Heart left ventricle (tissue), 16 donors: ENCODE measurements at regions not wholly inside any gene's neighbourhood (a gene's known extent, or its start where the extent isn't known, plus 50 kb on each side); places are given as distances from the start of the nearest gene placed in this dataset.

ENCODE experiments used
- ATAC-seq, 4 donors: fragments of 200-7000 bp; cut with Tn5 transposase; one replicate each; pipeline ENCODE4 v1.9.1; 2020 to 2022; ENCODE audit warnings: moderate library complexity in 4 of 4, mild to moderate bottlenecking in 3 of 4, moderate number of reproducible peaks in 1 of 4
- DNase-seq, 5 donors: peaks; one replicate each; pipeline ENCODE4 v3.0.0-alpha.2; 2020
- H3K27ac ChIP-seq, 12 donors: fragments of 200-600 bp; sonication (generic) in 4 of 12; one replicate each; pipeline versions ENCODE4 v1.5.0 to v1.8.0; 2016 to 2022; ENCODE audit warnings: mild to moderate bottlenecking in 2 of 12
- H3K27me3 ChIP-seq, 9 donors: fragments of 200-600 bp; sonication (generic) in 2 of 9; one replicate each; pipeline versions ENCODE4 v1.5.1 to v1.8.0; 2016 to 2022; ENCODE audit warnings: mild to moderate bottlenecking in 3 of 9
- H3K36me3 ChIP-seq, 9 donors: fragments of 200-600 bp; sonication (generic) in 2 of 9; one replicate each; pipeline versions ENCODE4 v1.5.0 to v1.8.0; 2018 to 2022; ENCODE audit warnings: mild to moderate bottlenecking in 2 of 9
- H3K4me1 ChIP-seq, 12 donors: fragments of 200-600 bp; sonication (generic) in 4 of 12; one replicate each; pipeline versions ENCODE4 v1.5.0 to v1.8.0; 2016 to 2022; ENCODE audit warnings: mild to moderate bottlenecking in 3 of 12
- H3K4me3 ChIP-seq, 12 donors: fragments of 200-600 bp; sonication (generic) in 4 of 12; one replicate each; pipeline versions ENCODE4 v1.5.0 to v1.8.0; 2017 to 2022; ENCODE audit warnings: mild to moderate bottlenecking in 9 of 12, moderate library complexity in 4 of 12
- H3K9me3 ChIP-seq, 12 donors: fragments of 200-600 bp; sonication (generic) in 4 of 12; one replicate each; pipeline versions ENCODE4 v1.5.0 to v1.8.0; 2016 to 2022; ENCODE audit warnings: mild to moderate bottlenecking in 1 of 12
- POLR2A ChIP-seq, 2 donors: fragments of 450-650 bp; IDR thresholded peaks; one replicate each; pipeline ENCODE4 v1.6.1; 2017; ENCODE audit warnings: antibody characterized with exemption in 2 of 2, mild to moderate bottlenecking in 2 of 2, moderate library complexity in 2 of 2
- WGBS, 4 donors: extraction: QIAGEN DNeasy Blood & Tissue Kit in 2 of 4; methylation state at CpG; one replicate each; pipeline versions ENCODE4 v1.1.5 to v1.1.7; 2013 to 2018; 5-methylcytosine and 5-hydroxymethylcytosine counted together
- intact Hi-C, 10 donors: fragments of 100-400 bp; cut with DNase I; formaldehyde crosslinking; loops; one replicate each; pipeline versions ENCODE4 v1.11.1 to v1.14.2; 2022
- TF ChIP-seq, protein P1 (sequence below), 12 donors: fragments of 200-600 bp; sonication (generic) in 4 of 12; IDR thresholded peaks; one replicate each; pipeline versions ENCODE4 v1.5.0 to v1.8.0; 2018 to 2022; ENCODE audit warnings: antibody characterized with exemption in 12 of 12, mild to moderate bottlenecking in 5 of 12
- donor health status: ischemic (EF 13 %, LVEDD 7.1; RV severe dilation, severe dysfunction).
- donor health status: healthy with polysubstance abuse.
- donor health status: DM: no; HTN: yes; CAD: no.
- donor health status: DM: no; HTN: no; CAD: no.
- donor health status: ischemic (EF 25% LVEDD 6.9; RV normal size, moderate dysfunction).
- donor health status: ischemic (EF 25% LVEDD 5.7; RV mildly dilated, moderate dysfunction).
- donor health status: healthy.
- donor health status: DM: yes; HTN: yes; CAD: no.
- donor health status: ischemic (EF 35%, LVEDD 5.7; RV mildly dilated, moderate dysfunction).
- donor health status: nonischemic (EF 11% LVEDD 7.7; RV severe dilation, severe dysfunction).
- donor health status: DM: yes; HTN: yes; CAD: no.
- donor health status: PGD.
- donor health status: ischemic (EF 29% LVEDD 5.4; RV normal size, mild dysfunction).
- donor health status: nonischemic (EF 23%, LVEDD 6.1; RV moderate dilation, normal function).

DNA sequence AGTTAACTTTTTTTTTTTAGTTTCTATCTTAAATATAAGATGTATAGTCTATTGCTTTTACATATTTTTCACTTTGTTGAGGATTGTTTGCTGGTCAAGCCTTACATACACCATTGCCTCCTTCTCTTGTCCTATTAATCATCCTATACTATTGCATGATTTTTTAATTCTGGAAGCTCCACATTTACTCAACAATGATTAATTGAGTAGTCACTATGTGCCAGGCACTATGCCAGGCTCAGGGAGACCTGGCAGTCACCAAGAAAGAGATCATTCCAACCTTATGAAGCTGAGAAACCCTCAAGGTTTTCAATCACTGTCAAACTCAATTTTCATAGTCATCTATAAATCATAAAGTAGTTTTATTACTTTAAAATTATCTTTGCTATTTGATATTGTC, 626.2 kb downstream of the IGSF11 start:
- H3K9me3 ChIP-seq = peaks cover 0 to 10% (median 0%) of the 10 kb centered on the region in 12 donors
- ATAC-seq (no peak), DNase-seq (no peak)
- H3K4me3 ChIP-seq = no peak overlapping the region
- intact Hi-C loops = no loop called here
- H3K4me1 ChIP-seq = no peaks in the 10 kb centered on the region
- no peaks in the 10 kb centered on the region for H3K36me3 ChIP-seq
- H3K27me3 ChIP-seq = no peaks in the 10 kb centered on the region
- no peak overlapping the region for H3K27ac ChIP-seq
- TF ChIP-seq POLR2A (IDR thresholded peaks at IDR 0.05) = no peak
- TF ChIP-seq, protein P1, sequence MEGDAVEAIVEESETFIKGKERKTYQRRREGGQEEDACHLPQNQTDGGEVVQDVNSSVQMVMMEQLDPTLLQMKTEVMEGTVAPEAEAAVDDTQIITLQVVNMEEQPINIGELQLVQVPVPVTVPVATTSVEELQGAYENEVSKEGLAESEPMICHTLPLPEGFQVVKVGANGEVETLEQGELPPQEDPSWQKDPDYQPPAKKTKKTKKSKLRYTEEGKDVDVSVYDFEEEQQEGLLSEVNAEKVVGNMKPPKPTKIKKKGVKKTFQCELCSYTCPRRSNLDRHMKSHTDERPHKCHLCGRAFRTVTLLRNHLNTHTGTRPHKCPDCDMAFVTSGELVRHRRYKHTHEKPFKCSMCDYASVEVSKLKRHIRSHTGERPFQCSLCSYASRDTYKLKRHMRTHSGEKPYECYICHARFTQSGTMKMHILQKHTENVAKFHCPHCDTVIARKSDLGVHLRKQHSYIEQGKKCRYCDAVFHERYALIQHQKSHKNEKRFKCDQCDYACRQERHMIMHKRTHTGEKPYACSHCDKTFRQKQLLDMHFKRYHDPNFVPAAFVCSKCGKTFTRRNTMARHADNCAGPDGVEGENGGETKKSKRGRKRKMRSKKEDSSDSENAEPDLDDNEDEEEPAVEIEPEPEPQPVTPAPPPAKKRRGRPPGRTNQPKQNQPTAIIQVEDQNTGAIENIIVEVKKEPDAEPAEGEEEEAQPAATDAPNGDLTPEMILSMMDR (IDR thresholded peaks at IDR 0.05) = no peak

DNA sequence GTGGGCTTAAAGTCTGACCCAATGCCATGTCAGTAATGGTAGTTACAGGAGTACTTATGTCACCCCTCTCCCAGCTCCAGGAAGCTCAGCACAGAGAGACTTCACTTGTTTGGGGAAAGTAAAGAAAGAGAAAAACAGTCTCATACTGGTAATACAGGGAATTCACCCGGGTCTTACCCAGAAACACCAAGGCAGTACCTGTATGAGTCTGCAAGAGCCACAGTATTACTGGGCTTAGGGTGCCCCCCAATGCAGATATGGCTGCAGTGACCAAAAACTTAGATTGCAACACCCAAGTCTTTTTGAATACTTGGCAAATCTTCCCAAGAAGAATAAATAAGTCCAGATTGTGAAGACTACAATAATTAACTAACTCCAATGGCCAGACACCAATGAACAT, 622.1 kb downstream of the IGSF11 start:
- no peak for ATAC-seq
- no peak for DNase-seq
- TF ChIP-seq POLR2A (IDR thresholded peaks at IDR 0.05) = no peak
- TF ChIP-seq, protein P1 (IDR thresholded peaks at IDR 0.05) = no peak
- Histone ChIP-seq H3K27me3 (no peaks in the 10 kb centered on the region), H3K36me3 (no peaks in the 10 kb centered on the region), H3K4me1 (no peaks in the 10 kb centered on the region), H3K4me3 (no peak overlapping the region), H3K27ac (no peak overlapping the region), H3K9me3 (peaks cover 0 to 11% (median 2%) of the 10 kb centered on the region in 12 donors)
- 71 to 86% (median 79%) methylated on average over 1 of the region's 1 CpG for WGBS, 4 donors
- intact Hi-C loops = no loop called here

DNA sequence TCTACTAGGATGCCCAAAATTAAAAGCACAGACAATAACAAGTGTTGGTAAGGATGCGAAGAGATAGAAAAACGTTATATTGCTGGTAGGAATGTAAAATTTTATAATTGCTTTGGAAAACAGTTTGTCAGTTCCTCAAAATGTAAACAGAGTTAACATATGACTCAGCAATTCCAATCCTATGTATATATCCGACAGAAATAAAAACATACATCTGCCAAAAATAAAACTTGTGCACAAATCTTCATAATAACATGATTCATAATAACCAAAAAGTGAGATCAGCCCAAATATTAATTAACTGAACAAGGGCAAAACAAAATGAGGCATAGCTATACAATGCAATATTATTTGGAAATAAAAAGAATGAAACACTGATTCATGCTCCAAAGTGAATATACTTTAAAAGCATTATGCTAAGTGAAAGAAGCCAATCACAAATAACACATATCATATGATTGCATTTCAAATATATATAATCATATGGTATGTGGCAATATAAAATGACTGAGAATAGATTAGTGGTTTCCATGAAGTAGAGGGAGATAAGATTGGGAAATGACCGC, 609.3 kb downstream of the IGSF11 start:
- DNase-seq (no peak), ATAC-seq (no peak)
- H3K27ac ChIP-seq = no peak overlapping the region
- TF ChIP-seq, protein P1 (IDR thresholded peaks at IDR 0.05) = no peak
- TF ChIP-seq POLR2A (IDR thresholded peaks at IDR 0.05) = no peak
- peaks cover 0 to 7% (median 0%) of the 10 kb centered on the region in 12 donors for H3K9me3 ChIP-seq
- H3K4me1 ChIP-seq = no peaks in the 10 kb centered on the region
- intact Hi-C loops = no loop called here
- no peaks in the 10 kb centered on the region for H3K27me3 ChIP-seq
- WGBS, 4 donors = 55 to 68% (median 65%) methylated on average over 4 of the region's 4 CpGs
- H3K4me3 ChIP-seq = no peak overlapping the region
- H3K36me3 ChIP-seq = no peaks in the 10 kb centered on the region

DNA sequence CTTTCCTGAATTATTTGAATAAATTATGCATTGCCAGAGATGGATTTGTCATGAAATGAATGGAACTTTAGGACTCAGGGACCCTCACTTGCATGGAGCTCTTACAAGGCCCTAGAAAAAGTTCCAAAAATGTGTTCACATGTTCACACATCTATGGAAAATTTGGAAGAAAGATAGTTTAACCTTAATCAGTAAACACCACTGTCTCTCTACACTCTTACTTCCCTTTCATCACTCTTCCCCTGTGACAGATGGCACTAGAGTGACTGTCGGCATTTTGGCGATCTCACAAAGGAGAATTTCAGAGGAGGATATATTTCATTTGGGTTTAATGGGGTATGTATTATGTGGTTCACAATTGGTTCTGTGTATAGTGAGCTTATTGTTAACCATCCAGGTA, 600.8 kb downstream of the IGSF11 start:
- WGBS, 4 donors = 51 to 65% (median 59%) methylated on average over 2 of the region's 2 CpGs
- Histone ChIP-seq H3K4me3 (no peak overlapping the region), H3K27me3 (no peaks in the 10 kb centered on the region), H3K27ac (no peak overlapping the region), H3K4me1 (no peaks in the 10 kb centered on the region), H3K9me3 (peaks cover 0 to 6% (median 0%) of the 10 kb centered on the region in 12 donors), H3K36me3 (no peaks in the 10 kb centered on the region)
- no peak for ATAC-seq
- no peak for DNase-seq
- intact Hi-C loops = no loop called here
- TF ChIP-seq, protein P1 (IDR thresholded peaks at IDR 0.05) = no peak
- TF ChIP-seq POLR2A (IDR thresholded peaks at IDR 0.05) = no peak
